ENCODE measurements at regions not wholly inside any gene's neighbourhood (a gene's known extent, or its start where the extent isn't known, plus 50 kb on each side); places are given as distances from the start of the nearest gene placed in this dataset.

DNA sequence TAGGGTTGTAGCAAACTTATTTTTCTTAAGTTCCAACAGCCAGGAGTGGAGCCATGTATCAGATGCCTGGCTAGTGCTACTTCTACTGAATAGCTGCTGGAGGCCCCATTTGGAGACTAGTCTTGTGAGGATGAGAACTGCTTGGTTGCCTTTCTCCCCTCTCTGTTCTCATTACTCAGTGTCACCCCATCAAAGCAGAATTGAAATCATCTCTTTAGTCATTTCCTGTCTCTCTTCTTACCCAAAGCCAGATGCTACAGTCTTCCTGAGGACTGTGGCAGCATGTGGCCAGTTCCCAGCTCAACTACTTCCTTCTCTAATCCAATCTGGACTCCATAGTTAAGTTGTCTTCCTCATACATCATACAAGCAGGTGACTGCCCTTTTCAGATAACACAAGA, 197.5 kb downstream of the BRINP2 start:
- no peaks in the 10 kb centered on the region for H3K36me3 ChIP-seq
- H3K4me1 ChIP-seq: no peaks in the 10 kb centered on the region
- no peaks in the 10 kb centered on the region for H3K9me3 ChIP-seq
- H3K27me3 ChIP-seq: no peaks in the 10 kb centered on the region
- no peak overlapping the region for H3K27ac ChIP-seq
- TF ChIP-seq, protein P1, sequence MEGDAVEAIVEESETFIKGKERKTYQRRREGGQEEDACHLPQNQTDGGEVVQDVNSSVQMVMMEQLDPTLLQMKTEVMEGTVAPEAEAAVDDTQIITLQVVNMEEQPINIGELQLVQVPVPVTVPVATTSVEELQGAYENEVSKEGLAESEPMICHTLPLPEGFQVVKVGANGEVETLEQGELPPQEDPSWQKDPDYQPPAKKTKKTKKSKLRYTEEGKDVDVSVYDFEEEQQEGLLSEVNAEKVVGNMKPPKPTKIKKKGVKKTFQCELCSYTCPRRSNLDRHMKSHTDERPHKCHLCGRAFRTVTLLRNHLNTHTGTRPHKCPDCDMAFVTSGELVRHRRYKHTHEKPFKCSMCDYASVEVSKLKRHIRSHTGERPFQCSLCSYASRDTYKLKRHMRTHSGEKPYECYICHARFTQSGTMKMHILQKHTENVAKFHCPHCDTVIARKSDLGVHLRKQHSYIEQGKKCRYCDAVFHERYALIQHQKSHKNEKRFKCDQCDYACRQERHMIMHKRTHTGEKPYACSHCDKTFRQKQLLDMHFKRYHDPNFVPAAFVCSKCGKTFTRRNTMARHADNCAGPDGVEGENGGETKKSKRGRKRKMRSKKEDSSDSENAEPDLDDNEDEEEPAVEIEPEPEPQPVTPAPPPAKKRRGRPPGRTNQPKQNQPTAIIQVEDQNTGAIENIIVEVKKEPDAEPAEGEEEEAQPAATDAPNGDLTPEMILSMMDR (IDR thresholded peaks at IDR 0.05): no peak
- no peak for TF ChIP-seq POLR2A (IDR thresholded peaks at IDR 0.05)
- H3K4me3 ChIP-seq: no peak overlapping the region
- DNase-seq: no peak
- intact Hi-C loops (cut with DNase I; ENCODE audit: low total_unique reads): no loop called here

DNA sequence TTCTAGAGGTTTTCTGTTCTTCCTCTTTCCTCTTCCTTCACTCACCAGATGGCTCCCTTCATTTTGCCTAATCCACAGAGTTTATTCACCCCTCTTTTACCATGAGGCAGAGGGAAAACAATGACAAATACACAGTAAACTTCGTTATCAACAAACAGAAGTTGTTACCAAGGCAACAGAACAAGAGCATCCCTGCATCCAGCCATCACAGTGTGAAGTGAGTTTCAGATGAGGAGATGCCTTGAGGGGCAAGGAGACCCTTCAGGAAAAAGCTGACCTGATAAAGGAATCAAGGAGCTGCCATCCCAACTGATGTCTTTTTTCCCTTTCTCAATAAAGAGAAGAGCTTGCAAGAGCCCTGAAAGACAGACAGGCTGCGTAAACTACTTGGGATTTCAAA, 195.3 kb downstream of the BRINP2 start:
- Histone ChIP-seq H3K36me3 (no peaks in the 10 kb centered on the region), H3K27ac (no peak overlapping the region), H3K9me3 (no peaks in the 10 kb centered on the region), H3K27me3 (no peaks in the 10 kb centered on the region), H3K4me3 (no peak overlapping the region), H3K4me1 (no peaks in the 10 kb centered on the region)
- TF ChIP-seq, protein P1 (IDR thresholded peaks at IDR 0.05): no peak
- TF ChIP-seq POLR2A (IDR thresholded peaks at IDR 0.05): no peak
- intact Hi-C loops (cut with DNase I; ENCODE audit: low total_unique reads): no loop called here
- no peak for DNase-seq

DNA sequence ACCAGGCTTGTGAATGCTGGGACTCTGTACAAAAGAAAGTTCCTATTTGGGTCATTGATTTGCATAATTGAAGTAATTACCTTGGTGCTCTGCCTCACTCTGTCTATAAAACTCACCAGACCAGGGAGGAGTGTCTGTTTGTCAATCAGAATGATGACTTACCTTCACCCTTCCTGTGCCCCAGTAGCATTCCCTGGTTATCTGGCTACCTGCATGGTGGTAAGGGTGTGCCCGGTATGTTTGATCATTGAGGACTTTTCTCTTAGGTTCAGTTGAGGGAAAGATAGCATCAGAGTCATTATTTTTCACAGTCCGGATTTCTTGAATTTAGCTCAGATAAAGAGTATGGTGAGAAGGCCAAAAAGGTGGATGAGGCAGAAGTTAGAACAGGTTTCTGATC, 190.0 kb downstream of the BRINP2 start:
- Histone ChIP-seq H3K9me3 (no peaks in the 10 kb centered on the region), H3K36me3 (no peaks in the 10 kb centered on the region), H3K4me1 (no peaks in the 10 kb centered on the region), H3K27me3 (no peaks in the 10 kb centered on the region), H3K27ac (no peak overlapping the region), H3K4me3 (no peak overlapping the region)
- TF ChIP-seq, protein P1 (IDR thresholded peaks at IDR 0.05): no peak
- TF ChIP-seq POLR2A (IDR thresholded peaks at IDR 0.05): no peak
- no peak for DNase-seq
- intact Hi-C loops (cut with DNase I; ENCODE audit: low total_unique reads): no loop called here

DNA sequence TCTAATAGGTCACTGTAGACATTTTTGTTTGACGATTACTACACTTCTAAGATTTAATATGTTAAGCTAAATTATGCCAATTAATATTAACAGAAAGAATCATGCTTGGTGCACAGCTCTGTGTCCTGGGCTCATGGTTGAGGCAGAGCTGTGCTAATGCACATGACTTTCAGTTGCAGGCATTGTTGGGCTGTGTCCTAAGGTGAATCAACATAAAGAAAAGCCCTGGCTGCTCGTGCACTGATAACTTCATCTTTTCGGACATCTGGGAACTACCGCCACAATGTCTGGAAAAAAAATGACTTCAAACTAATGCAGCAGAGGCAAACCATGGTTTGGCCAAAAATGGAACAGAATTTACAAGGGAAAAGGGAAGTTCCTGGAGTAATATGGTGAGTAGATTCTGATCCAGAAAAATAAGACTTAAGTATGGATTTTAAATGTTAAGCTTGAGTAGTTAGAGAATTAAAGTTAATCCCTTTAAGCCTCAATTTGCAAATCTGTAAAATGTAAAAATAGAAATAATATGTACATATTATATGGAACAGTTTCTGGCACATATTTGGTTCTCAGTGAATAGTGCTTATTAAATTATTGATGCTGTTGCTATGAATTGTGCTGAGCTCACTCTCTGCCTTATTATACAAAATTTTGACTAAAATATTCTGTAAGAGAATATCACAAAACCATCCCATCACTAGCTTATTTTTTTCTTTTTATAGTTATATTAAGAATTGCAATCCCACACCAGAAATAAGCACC, 186.1 kb downstream of the BRINP2 start:
- H3K27ac ChIP-seq: no peak overlapping the region
- H3K4me1 ChIP-seq: no peaks in the 10 kb centered on the region
- H3K4me3 ChIP-seq: no peak overlapping the region
- no peaks in the 10 kb centered on the region for H3K36me3 ChIP-seq
- intact Hi-C loops (cut with DNase I; ENCODE audit: low total_unique reads): no loop called here
- no peak for TF ChIP-seq POLR2A (IDR thresholded peaks at IDR 0.05)
- TF ChIP-seq, protein P1 (IDR thresholded peaks at IDR 0.05): no peak
- no peaks in the 10 kb centered on the region for H3K27me3 ChIP-seq
- H3K9me3 ChIP-seq: no peaks in the 10 kb centered on the region
- no peak for DNase-seq

DNA sequence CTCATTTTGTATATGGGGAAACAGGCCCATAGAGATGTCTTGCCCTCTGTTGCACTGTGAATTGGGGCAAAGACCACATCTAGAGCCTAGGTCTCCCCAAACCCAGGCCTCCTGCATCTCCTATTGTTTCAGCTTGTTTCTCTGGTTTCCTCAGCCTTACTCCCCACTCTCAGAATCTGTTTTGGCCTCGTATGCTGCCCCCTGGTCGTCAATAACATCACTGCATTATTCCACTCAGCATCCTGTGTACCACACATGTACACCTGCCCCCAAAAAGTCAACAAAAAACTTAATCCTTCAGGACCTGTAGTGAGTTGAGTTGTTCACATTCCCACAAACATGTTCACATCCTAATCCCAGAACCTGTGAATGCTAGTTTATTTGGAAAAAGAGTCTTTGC, 184.8 kb downstream of the BRINP2 start:
- no peak overlapping the region for H3K4me3 ChIP-seq
- H3K9me3 ChIP-seq: no peaks in the 10 kb centered on the region
- no peak for DNase-seq
- H3K27ac ChIP-seq: no peak overlapping the region
- H3K4me1 ChIP-seq: no peaks in the 10 kb centered on the region
- no peaks in the 10 kb centered on the region for H3K36me3 ChIP-seq
- TF ChIP-seq, protein P1 (IDR thresholded peaks at IDR 0.05): peak in 2 of 4 experiments; percentile 6 to 15
- TF ChIP-seq POLR2A (IDR thresholded peaks at IDR 0.05): no peak
- intact Hi-C loops (cut with DNase I; ENCODE audit: low total_unique reads): no loop called here
- H3K27me3 ChIP-seq: no peaks in the 10 kb centered on the region

Data from uterus (tissue), 3 donors.